ENCODE measurements at regions not wholly inside any gene's neighbourhood (a gene's known extent, or its start where the extent isn't known, plus 50 kb on each side); places are given as distances from the start of the nearest gene placed in this dataset.
A peak's percentile ranks its signal among the peaks of the same experiment; 100 is the strongest.

GRCh38 chr11:116644201-116644940 is 128.4 kb downstream of the BUD13 start:
- DNase-seq (ENCODE audit: low read depth in 3 of 3, low spot score in 2 of 3), result no peak

- DNase-seq (ENCODE audit: low read depth in 3 of 3, low spot score in 2 of 3), result no peak
These were observed 129.3 kb downstream of the BUD13 start for GRCh38 chr11:116643521-116643920.

- DNase-seq (ENCODE audit: low read depth in 3 of 3, low spot score in 2 of 3), result no peak
These were observed 129.9 kb downstream of the BUD13 start for GRCh38 chr11:116642902-116643301.

GRCh38 chr11:116642481-116642880 is 130.3 kb downstream of the BUD13 start:
- no peak for DNase-seq (ENCODE audit: low read depth in 3 of 3, low spot score in 2 of 3)

- DNase-seq (ENCODE audit: low read depth in 3 of 3, low spot score in 2 of 3), result no peak
These were observed 131.2 kb downstream of the BUD13 start for GRCh38 chr11:116641561-116642045.

- no peak for DNase-seq (ENCODE audit: low read depth in 3 of 3, low spot score in 2 of 3)
These were observed 132.0 kb downstream of the BUD13 start for GRCh38 chr11:116640641-116641402.

- DNase-seq (ENCODE audit: low read depth in 3 of 3, low spot score in 2 of 3), result no peak
These were observed 134.3 kb downstream of the BUD13 start for GRCh38 chr11:116638463-116638862.

GRCh38 chr11:116637766-116638165 is 135.0 kb downstream of the BUD13 start:
- DNase-seq (ENCODE audit: low read depth in 3 of 3, low spot score in 2 of 3), result no peak

- no peak for DNase-seq (ENCODE audit: low read depth in 3 of 3, low spot score in 2 of 3)
These were observed 136.4 kb downstream of the BUD13 start for GRCh38 chr11:116636341-116636929.

- no peak for DNase-seq (ENCODE audit: low read depth in 3 of 3, low spot score in 2 of 3)
These were observed 141.6 kb downstream of the BUD13 start for GRCh38 chr11:116631201-116631600.

GRCh38 chr11:116618461-116618860 is 154.3 kb downstream of the BUD13 start:
- DNase-seq (ENCODE audit: low read depth in 3 of 3, low spot score in 2 of 3), result no peak

- no peak for DNase-seq (ENCODE audit: low read depth in 3 of 3, low spot score in 2 of 3)
These were observed 157.4 kb downstream of the BUD13 start for GRCh38 chr11:116615211-116615865.

- no peak for DNase-seq (ENCODE audit: low read depth in 3 of 3, low spot score in 2 of 3)
These were observed 158.2 kb downstream of the BUD13 start for GRCh38 chr11:116614306-116615210.

GRCh38 chr11:116613206-116613875 is 159.4 kb downstream of the BUD13 start:
- no peak for DNase-seq (ENCODE audit: low read depth in 3 of 3, low spot score in 2 of 3)

- no peak for DNase-seq (ENCODE audit: low read depth in 3 of 3, low spot score in 2 of 3)
These were observed 160.7 kb downstream of the BUD13 start for GRCh38 chr11:116611998-116612620.

GRCh38 chr11:116610190-116610589 is 162.6 kb downstream of the BUD13 start:
- DNase-seq (ENCODE audit: low read depth in 3 of 3, low spot score in 2 of 3), result no peak

- DNase-seq (ENCODE audit: low read depth in 3 of 3, low spot score in 2 of 3), result no peak
These were observed 165.8 kb downstream of the BUD13 start for GRCh38 chr11:116607027-116607426.

- peak; percentile 40 to 71 (median 63) for DNase-seq (ENCODE audit: low read depth in 3 of 3, low spot score in 2 of 3)
These were observed 167.0 kb downstream of the BUD13 start for GRCh38 chr11:116605543-116606459.
